ENCODE measurements at regions not wholly inside any gene's neighbourhood (a gene's known extent, or its start where the extent isn't known, plus 50 kb on each side); places are given as distances from the start of the nearest gene placed in this dataset.

- POLR2A ChIA-PET, result interaction anchor here (0.5 kb wide), 1 partner anchor 151 kb away, joined by 4 read pairs; no protein-coding TSS in a partner anchor
- in situ Hi-C loops (cut with MboI), result no loop called here
- RAD21 ChIA-PET (ENCODE audit: unreplicated experiment), result no interaction called here
Measured at GRCh38 chr16:74190292-74190691, 106.3 kb upstream of the PSMD7 start.

More at GRCh38 chr16:74190292-74190691, 106.3 kb upstream of the PSMD7 start:
- no peaks in the 10 kb centered on the region for H3K79me2 ChIP-seq (ENCODE audit: control insufficient read depth, insufficient read depth, low read length)
- ChIA-PET CTCF (no interaction called here), SMC1A (ENCODE audit: uncharacterized antibody, unreplicated experiment) (no interaction called here)
- DNase-seq (ENCODE audit: low read depth, low spot score), result no peak
- H3K36me3 ChIP-seq (ENCODE audit: control insufficient read depth in 2 of 2, insufficient read depth in 2 of 2, low read length in 1 of 2), result no peaks in the 10 kb centered on the region
- TF ChIP-seq KLF5 (IDR thresholded peaks at IDR 0.05; ENCODE audit: partially characterized antibody) (no peak), ASH2L (IDR thresholded peaks at IDR 0.05; ENCODE audit: borderline replicate concordance, low read depth) (no peak), KAT2A (conservative IDR thresholded peaks at IDR 0.05; ENCODE audit: control insufficient read depth, low read depth, low read length) (no peak), ZNF24 (IDR thresholded peaks at IDR 0.05) (no peak), MTA3 (IDR thresholded peaks at IDR 0.05; ENCODE audit: borderline replicate concordance, low read length) (no peak), GABPA (IDR thresholded peaks at IDR 0.05; ENCODE audit: low read depth) (no peak), ESRRA (IDR thresholded peaks at IDR 0.05; ENCODE audit: low read length) (no peak), KDM1A (IDR thresholded peaks at IDR 0.05; ENCODE audit: borderline replicate concordance) (no peak), NKRF (conservative IDR thresholded peaks at IDR 0.05) (no peak), POLR2A (IDR thresholded peaks at IDR 0.05; ENCODE audit: low read depth, low read length) (no peak), HDGF (IDR thresholded peaks at IDR 0.05) (no peak), SIN3A (IDR thresholded peaks at IDR 0.05; ENCODE audit: low read depth, low read length) (no peak), TAF1 (IDR thresholded peaks at IDR 0.05; ENCODE audit: borderline replicate concordance, low read depth, low read length) (no peak)
- H3K27ac ChIP-seq (ENCODE audit: control insufficient read depth, insufficient read depth), result no peak overlapping the region
- H3K4me2 ChIP-seq (ENCODE audit: control insufficient read depth, insufficient read depth), result no peak overlapping the region
- H3K4me1 ChIP-seq (ENCODE audit: control insufficient read depth, insufficient read depth, low read length), result no peaks in the 10 kb centered on the region
- no peak overlapping the region for H2AFZ ChIP-seq (ENCODE audit: control insufficient read depth, low read depth, low read length)
- H3K27me3 ChIP-seq (replicated peaks in 1 of 2; ENCODE audit: control insufficient read depth in 2 of 2, insufficient read depth in 2 of 2, low read length in 1 of 2), result no peaks in the 10 kb centered on the region; a peak in 1 of 4 replicates
- no peaks in the 10 kb centered on the region for H3K9me3 ChIP-seq (replicated peaks; ENCODE audit: control insufficient read depth, insufficient read depth, low read length)
- no peak for FAIRE-seq
- no peaks in the 10 kb centered on the region for H4K20me1 ChIP-seq (ENCODE audit: control insufficient read depth, insufficient read depth)
- H3K4me3 ChIP-seq, result no peak overlapping the region
- intact Hi-C loops (cut with micrococcal nuclease; ENCODE audit: unreplicated experiment), result no loop called here
- H3K9ac ChIP-seq (ENCODE audit: control insufficient read depth, insufficient read depth, low read length), result no peak overlapping the region
- no TSS peak for BruUV-seq (replicated peaks)
- no peak for ATAC-seq
